ENCODE measurements at regions not wholly inside any gene's neighbourhood (a gene's known extent, or its start where the extent isn't known, plus 50 kb on each side); places are given as distances from the start of the nearest gene placed in this dataset.

- Histone ChIP-seq H4K20me1 (ENCODE audit: insufficient read depth, low read length) (no peaks in the 10 kb centered on the region), H3K36me3 (replicated peaks; ENCODE audit: insufficient read depth, low read length) (no peaks in the 10 kb centered on the region), H3K27me3 (replicated peaks; ENCODE audit: insufficient read depth, low read length) (no peaks in the 10 kb centered on the region), H3K4me2 (ENCODE audit: low read depth, low read length) (no peak overlapping the region), H2AFZ (ENCODE audit: low read length) (no peak overlapping the region), H3K4me1 (ENCODE audit: low read length) (no peaks in the 10 kb centered on the region), H3K9me3 (replicated peaks; ENCODE audit: insufficient read depth, low read length) (no peaks in the 10 kb centered on the region), H3K27ac (ENCODE audit: low read length) (no peak overlapping the region), H3K9me2 (replicated peaks; ENCODE audit: insufficient read depth, low read length) (no peaks in the 10 kb centered on the region), H3K79me2 (ENCODE audit: low read length) (no peaks in the 10 kb centered on the region), H3K4me3 (ENCODE audit: low read length) (no peak overlapping the region), H3F3A (ENCODE audit: insufficient read depth, low read length) (no peaks in the 10 kb centered on the region), H3K9ac (ENCODE audit: low read length) (no peak overlapping the region)
- no peak for DNase-seq
- no peak for TF ChIP-seq EZH2 (optimal IDR thresholded peaks at IDR 0.05; ENCODE audit: low read depth, low read length)
- TF ChIP-seq EZH2phosphoT487 (IDR thresholded peaks at IDR 0.05; ENCODE audit: low read length) = no peak
- TF ChIP-seq, protein P1, sequence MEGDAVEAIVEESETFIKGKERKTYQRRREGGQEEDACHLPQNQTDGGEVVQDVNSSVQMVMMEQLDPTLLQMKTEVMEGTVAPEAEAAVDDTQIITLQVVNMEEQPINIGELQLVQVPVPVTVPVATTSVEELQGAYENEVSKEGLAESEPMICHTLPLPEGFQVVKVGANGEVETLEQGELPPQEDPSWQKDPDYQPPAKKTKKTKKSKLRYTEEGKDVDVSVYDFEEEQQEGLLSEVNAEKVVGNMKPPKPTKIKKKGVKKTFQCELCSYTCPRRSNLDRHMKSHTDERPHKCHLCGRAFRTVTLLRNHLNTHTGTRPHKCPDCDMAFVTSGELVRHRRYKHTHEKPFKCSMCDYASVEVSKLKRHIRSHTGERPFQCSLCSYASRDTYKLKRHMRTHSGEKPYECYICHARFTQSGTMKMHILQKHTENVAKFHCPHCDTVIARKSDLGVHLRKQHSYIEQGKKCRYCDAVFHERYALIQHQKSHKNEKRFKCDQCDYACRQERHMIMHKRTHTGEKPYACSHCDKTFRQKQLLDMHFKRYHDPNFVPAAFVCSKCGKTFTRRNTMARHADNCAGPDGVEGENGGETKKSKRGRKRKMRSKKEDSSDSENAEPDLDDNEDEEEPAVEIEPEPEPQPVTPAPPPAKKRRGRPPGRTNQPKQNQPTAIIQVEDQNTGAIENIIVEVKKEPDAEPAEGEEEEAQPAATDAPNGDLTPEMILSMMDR (IDR thresholded peaks at IDR 0.05; ENCODE audit: low read length) = no peak
Observed at GRCh38 chr1:218900615-218901014, 273.1 kb upstream of the LYPLAL1 start.

- H4K20me1 ChIP-seq (ENCODE audit: insufficient read depth, low read length) = no peaks in the 10 kb centered on the region
- H2AFZ ChIP-seq (ENCODE audit: low read length) = no peak overlapping the region
- no peak overlapping the region for H3K4me2 ChIP-seq (ENCODE audit: low read depth, low read length)
- H3K36me3 ChIP-seq (replicated peaks; ENCODE audit: insufficient read depth, low read length) = no peaks in the 10 kb centered on the region
- H3K79me2 ChIP-seq (ENCODE audit: low read length) = no peaks in the 10 kb centered on the region
- no peak overlapping the region for H3K27ac ChIP-seq (ENCODE audit: low read length)
- no peaks in the 10 kb centered on the region for H3F3A ChIP-seq (ENCODE audit: insufficient read depth, low read length)
- H3K9me3 ChIP-seq (replicated peaks; ENCODE audit: insufficient read depth, low read length) = no peaks in the 10 kb centered on the region
- no peak for DNase-seq
- no peaks in the 10 kb centered on the region for H3K9me2 ChIP-seq (replicated peaks; ENCODE audit: insufficient read depth, low read length)
- no peak overlapping the region for H3K9ac ChIP-seq (ENCODE audit: low read length)
- no peaks in the 10 kb centered on the region for H3K27me3 ChIP-seq (replicated peaks; ENCODE audit: insufficient read depth, low read length)
- no peak overlapping the region for H3K4me3 ChIP-seq (ENCODE audit: low read length)
- H3K4me1 ChIP-seq (ENCODE audit: low read length) = no peaks in the 10 kb centered on the region
- TF ChIP-seq, protein P1 (IDR thresholded peaks at IDR 0.05; ENCODE audit: low read length) = no peak
- TF ChIP-seq EZH2 (optimal IDR thresholded peaks at IDR 0.05; ENCODE audit: low read depth, low read length) = no peak
Observed at GRCh38 chr1:218904416-218904815, 269.3 kb upstream of the LYPLAL1 start.

DNA sequence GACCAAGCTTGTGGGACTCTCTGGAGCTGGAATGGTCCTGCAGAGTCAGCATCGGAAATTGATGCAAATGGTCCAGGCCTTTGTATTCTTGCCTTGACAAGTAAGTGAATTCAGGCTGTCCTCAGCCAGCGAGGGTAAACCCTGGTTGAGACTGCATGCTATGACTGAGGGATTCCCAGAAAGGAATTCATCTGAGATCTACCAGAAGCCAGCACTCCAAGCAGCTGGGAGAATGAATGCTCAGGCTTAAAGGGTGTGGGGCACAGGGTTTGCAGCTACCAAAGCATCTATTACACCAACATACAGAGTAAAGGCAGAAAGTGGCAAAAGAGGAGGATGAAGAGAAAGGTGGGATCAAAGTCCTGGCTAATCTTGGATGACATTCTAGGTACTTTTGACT is 257.0 kb upstream of the LYPLAL1 start:
- Histone ChIP-seq H3K9me2 (replicated peaks; ENCODE audit: insufficient read depth, low read length) (no peaks in the 10 kb centered on the region), H3K27ac (ENCODE audit: low read length) (no peak overlapping the region), H3K27me3 (replicated peaks; ENCODE audit: insufficient read depth, low read length) (no peaks in the 10 kb centered on the region), H3K4me2 (ENCODE audit: low read depth, low read length) (no peak overlapping the region), H3K36me3 (replicated peaks; ENCODE audit: insufficient read depth, low read length) (no peaks in the 10 kb centered on the region), H3K79me2 (ENCODE audit: low read length) (no peaks in the 10 kb centered on the region), H2AFZ (ENCODE audit: low read length) (no peak overlapping the region), H4K20me1 (ENCODE audit: insufficient read depth, low read length) (no peaks in the 10 kb centered on the region), H3F3A (ENCODE audit: insufficient read depth, low read length) (no peaks in the 10 kb centered on the region), H3K4me1 (ENCODE audit: low read length) (no peaks in the 10 kb centered on the region), H3K9ac (ENCODE audit: low read length) (no peak overlapping the region), H3K9me3 (replicated peaks; ENCODE audit: insufficient read depth, low read length) (no peaks in the 10 kb centered on the region), H3K4me3 (ENCODE audit: low read length) (no peak overlapping the region)
- TF ChIP-seq, protein P1 (IDR thresholded peaks at IDR 0.05; ENCODE audit: low read length) = no peak
- TF ChIP-seq EZH2 (optimal IDR thresholded peaks at IDR 0.05; ENCODE audit: low read depth, low read length) = no peak
- TF ChIP-seq EZH2phosphoT487 (IDR thresholded peaks at IDR 0.05; ENCODE audit: low read length) = no peak
- no peak for DNase-seq

All from MM.1S (cell line).